GM19324 (cell line): ENCODE measurements at regions not wholly inside any gene's neighbourhood (a gene's known extent, or its start where the extent isn't known, plus 50 kb on each side); places are given as distances from the start of the nearest gene placed in this dataset.

Experiments
- ATAC-seq: cut with Tn5 transposase; IDR thresholded peaks from one replicate; pipeline ENCODE4 v1.9.1; 2021; ENCODE audit warnings: mild to moderate bottlenecking, moderate library complexity; ENCODE audit not compliant: unreplicated experiment, low FRiP score

DNA sequence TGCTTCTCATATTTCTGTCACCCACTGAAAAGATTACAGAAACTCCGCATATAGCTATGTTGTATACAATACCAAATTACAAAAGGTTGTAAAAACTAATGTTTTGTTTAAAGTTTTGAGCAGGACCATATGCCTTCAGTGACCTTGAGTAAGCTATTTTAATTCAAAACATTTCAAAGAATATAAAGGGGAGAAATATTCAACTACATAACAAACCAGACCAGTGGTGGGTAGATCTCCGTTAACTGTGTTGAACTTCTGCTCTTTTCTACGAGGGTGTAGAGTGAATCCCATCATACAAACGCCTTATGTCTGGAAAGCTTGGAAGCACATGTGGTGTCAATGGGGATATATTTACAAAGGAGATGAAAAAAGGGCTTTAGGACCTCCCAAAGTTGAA, 68.4 kb upstream of the NR2F2 start:
- no peak for ATAC-seq

DNA sequence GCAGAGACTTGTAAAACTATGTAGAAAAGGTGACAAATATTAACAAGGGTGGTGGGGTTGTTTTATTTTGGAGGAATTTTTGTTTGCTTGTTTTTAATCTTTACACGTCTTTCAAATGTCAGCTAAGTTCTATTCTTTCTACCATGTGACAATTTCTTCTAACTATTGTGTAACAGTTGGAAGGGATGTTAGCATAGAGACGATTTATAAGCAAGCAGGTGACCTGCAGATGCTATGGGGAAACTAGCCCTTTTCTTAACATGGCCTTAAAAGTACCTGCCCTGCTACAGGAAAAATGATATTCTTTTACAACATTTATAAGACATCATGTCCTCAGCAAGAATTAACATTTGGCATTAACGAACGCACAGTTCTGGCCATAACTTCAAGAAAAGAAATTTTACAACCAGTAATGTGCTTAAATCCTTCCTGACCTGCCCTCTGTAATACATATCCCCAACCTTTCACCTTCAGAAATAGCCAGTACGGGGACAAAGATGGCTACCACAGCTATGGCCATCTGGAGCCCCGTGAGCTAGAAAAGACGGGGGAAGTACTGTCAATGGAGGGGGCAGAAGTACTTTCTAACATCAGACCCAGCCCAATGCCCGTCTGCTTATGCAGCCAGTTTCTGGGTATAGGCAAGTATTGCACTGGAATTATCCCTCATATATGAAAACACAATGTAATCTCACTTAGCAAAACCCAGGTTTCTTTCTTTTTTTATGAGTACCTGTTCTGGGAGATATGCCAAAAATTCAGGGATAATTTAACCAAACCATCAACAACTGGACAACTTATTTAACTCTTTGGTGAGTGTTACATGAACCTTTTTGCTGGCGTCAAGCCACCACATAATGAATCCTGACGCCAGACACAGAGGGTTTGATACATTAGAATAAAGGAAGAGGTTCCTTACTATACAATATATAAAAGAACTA, 67.7 kb upstream of the NR2F2 start:
- ATAC-seq, result no peak

DNA sequence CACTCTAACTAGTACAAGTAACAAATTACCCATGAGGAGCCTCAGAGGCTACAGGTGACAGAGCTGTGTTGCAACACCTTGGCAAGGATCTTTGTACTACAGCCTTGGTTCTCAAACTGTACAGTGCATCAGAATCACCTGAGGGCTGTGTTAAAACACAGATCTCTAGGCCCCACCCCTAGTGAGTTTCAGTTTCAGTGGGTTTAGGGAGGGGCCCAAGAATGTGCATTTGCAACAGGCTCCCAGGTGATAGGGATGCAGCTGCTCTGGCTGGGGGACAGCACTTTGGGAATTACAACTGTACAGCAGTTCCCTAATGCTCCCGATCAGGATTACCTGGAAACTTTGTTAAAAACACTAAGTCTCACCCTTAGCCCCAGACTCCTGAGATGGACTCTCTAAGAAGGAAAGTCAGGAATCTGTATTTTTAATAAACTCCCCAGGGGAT, 66.1 kb upstream of the NR2F2 start:
- no peak for ATAC-seq

DNA sequence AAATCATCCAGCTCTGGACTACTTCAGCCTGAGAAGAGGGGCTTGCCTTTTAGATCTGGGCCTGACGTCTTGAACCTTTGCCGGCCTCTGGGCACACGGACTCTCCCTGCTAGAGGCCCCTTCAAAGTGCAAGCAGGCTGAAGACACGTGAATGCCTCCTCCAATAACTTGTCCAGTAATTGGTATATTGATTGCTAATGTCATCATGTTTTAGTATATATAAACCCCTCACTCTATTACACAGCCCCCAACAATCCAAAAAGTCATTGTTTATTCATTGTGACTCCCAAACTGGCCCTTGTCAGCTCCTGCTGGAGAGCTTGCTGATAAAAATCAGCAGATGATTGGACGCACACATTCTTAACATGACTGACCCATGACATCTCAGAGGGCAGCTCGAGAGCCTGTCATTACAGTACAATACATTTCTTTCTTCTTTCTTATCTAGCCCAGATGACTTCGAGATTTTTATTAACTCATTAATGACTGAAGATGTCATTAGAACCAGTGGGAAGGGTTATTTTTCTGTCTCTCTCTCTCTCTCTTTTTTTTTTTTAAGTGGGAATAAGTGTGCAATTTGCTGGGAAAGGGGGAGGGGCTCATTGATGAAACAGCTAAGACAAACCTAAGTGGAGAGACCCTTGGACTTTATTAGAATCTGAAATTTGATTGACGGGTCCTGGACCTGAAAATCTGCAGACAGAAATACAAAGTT, 65.5 kb upstream of the NR2F2 start:
- ATAC-seq, result no peak

DNA sequence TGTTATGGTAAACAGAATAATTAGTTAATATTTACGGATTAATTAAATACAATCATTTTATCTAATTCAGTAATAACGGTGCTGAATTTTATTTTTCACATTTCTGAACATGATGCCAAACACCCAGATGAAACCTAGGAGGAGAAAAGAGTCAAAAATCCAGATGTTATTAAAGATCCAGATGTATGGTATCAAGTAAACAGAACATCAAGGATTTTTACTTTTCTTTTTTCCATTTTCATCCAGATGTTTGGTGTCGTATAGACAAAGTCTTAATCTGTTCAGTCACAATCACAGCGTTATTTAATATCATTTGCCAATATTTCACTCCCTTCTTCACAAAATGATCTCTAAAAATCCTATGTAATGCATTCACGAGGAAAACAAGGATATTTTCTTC, 64.0 kb upstream of the NR2F2 start:
- no peak for ATAC-seq

DNA sequence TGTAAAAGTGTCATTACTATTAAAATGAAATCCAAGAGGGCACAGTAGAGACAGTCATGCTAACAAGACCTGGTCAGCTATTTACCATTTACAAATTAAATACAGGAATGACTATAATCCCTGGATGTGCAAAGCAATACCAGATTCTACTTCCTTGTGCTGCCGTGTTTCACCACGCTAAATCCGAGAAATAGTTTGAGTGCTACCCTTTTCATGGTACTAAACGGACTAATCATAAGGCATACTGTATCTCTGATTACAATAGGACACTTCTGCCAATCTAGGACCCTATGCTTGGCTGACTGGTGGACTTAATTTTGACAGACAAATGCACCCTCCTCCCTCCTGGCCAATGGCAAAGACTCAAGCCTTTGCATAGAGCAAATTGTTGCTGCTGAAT, 63.0 kb upstream of the NR2F2 start:
- no peak for ATAC-seq

DNA sequence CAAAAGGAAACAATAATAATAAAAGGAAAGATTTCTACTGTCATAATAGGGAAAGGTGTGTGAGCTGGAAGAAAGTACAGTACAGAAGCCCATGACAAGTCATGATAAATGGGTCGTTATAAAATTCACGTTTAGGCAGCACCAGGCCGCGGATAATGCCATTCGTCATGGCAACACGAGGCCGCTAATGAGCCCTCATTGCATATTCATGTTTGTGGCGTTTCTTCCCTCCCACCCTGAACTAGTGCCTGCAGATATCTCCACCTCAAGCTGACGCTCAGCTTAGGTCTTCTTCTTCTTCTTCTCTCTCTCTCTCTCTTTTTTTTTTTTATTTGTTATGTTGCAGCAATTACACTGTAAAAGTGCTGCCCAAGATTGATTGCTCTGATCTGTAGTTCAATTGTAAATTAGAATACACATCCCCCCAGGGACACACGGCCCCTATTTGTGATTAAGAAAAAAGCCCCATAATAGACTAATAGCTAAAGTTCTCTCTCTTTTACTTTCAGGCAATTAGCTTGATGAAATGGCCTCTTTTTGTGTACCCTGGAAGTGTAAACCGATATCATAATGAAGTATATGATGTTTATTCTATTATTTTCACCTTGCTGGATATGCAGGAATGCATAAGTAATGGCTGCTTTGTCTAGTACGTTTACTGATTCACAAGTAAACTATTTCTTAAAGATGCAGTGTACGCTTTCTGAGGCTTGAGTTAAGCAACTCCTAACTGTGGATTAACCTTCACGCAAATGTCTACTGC, 61.9 kb upstream of the NR2F2 start:
- no peak for ATAC-seq

GRCh38 chr15:96270581-96271172, 59.8 kb upstream of the NR2F2 start:
- ATAC-seq, result no peak

- no peak for ATAC-seq
Measured at GRCh38 chr15:96272427-96272826, 58.1 kb upstream of the NR2F2 start.

DNA sequence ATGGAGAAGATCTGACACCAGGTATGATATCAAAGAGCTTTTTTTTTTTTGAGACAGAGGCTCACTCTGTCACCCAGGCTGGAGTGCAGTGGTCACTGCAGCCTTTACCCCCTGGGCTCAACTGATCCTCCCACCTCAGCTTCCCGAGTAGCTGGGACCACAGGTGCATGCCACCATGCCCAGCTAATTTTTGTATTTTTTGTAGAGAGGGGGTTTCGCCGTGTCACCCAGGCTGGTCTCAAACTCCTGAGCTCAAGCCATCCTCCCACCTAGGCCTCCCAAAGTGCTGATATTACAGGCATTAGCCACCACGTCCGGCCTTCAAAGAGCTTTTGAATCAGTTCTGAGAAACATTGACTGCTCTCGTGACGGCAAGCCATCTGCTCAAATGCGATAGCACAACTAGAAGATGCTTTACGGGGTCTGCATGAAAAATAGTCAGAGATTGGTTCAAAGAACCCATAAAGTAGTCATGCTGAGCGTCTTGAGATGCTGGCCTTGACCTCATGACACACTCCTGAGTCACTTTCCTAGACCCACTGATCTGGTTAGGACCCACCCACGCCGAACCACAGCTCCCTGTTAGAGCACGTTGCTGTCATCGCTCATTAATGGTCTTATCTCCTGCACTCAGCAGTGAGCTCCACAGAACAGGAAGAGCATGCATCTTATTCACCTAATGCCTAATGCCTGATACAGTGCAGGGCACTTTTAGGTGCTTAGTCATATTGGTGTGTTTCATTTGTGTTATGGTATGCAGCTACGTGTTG, 57.0 kb upstream of the NR2F2 start:
- no peak for ATAC-seq

- no peak for ATAC-seq
Measured at GRCh38 chr15:96274087-96274440, 56.4 kb upstream of the NR2F2 start.

GRCh38 chr15:96274698-96275097, 55.8 kb upstream of the NR2F2 start:
- no peak for ATAC-seq

GRCh38 chr15:96276438-96277210, 53.9 kb upstream of the NR2F2 start:
- no peak for ATAC-seq
